Activated gamma-delta T cell treated with anti-CD3 and anti-CD28 coated beads, Interleukin-2, amount 50 U/mL, for 16 hours (primary cell): ENCODE measurements at regions not wholly inside any gene's neighbourhood (a gene's known extent, or its start where the extent isn't known, plus 50 kb on each side); places are given as distances from the start of the nearest gene placed in this dataset.
"Not testable (repeated sequence)": the region's sequence is repeated elsewhere in the genome, so short reads cannot be mapped to it uniquely, and the experiment has no call there.

Experiments used
- DNase-seq: peaks from one replicate; pipeline ENCODE4 v3.0.0-alpha.2; 2020; ENCODE audit warnings: low read depth

DNA sequence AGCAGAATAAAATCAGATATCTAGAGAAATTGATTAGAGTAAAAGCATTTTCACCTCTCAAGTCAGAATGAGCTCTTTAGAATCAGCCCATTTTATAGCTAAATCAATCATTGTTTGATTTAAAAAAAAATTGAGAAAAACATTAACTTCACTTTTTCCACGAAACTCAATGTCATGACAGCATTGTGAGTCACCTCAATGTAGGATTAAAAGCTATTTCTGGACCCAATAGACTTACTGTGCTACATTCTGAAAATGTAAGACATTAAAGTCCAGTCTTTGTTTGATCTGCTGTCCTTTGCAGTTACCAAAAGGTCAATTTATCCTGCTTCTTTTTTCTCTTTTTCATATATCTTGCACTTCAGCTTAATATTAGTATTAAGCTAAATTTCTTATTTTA lies 519.4 kb upstream of the ZNF337 start:
- no peak for DNase-seq

GRCh38 chr20:26214991-26215390 lies 518.3 kb upstream of the ZNF337 start:
- no peak for DNase-seq

- DNase-seq, result no peak
Observed at GRCh38 chr20:26209171-26209941, 512.7 kb upstream of the ZNF337 start.

DNA sequence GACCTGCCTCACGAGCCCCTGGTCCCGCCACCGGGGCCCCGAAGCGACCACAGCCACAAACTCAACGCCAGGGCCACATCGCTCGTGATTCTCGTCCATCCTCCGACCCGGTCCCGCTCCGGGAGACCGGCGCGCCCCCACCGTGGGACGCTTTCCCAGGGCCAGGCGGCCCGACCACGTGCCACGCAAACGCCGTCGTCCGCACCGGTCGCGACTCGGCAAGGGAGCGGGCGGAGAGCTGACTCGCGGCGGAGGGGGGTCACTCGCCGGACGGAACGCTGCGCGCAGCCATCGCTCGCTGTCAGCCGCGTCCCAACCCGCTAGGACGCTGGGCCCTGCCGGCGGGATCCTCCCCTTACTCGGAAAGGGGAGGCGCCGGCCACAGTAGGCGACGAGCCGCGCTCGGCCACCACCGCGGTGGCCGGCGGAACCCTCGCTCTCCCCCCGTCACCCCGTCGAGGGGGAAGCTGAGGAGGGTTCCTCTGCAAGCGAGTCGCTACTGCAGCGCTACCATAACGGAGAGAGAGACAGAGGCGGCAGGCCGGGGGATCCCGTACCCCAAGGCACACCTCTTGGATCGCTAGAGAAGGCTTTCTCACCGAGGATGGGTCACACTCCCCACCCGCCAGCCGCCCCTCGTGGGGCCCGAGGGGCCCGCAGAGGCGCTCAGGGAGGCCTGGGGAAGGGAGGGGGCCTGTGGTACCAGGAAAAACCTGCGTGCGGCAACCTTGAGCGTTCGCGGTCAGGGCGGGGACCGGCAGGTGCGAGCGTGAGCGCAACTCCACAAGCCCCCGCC lies 511.8 kb upstream of the ZNF337 start:
- DNase-seq, result no peak

GRCh38 chr20:26207967-26208295 lies 511.3 kb upstream of the ZNF337 start:
- not testable (repeated sequence) for DNase-seq

DNA sequence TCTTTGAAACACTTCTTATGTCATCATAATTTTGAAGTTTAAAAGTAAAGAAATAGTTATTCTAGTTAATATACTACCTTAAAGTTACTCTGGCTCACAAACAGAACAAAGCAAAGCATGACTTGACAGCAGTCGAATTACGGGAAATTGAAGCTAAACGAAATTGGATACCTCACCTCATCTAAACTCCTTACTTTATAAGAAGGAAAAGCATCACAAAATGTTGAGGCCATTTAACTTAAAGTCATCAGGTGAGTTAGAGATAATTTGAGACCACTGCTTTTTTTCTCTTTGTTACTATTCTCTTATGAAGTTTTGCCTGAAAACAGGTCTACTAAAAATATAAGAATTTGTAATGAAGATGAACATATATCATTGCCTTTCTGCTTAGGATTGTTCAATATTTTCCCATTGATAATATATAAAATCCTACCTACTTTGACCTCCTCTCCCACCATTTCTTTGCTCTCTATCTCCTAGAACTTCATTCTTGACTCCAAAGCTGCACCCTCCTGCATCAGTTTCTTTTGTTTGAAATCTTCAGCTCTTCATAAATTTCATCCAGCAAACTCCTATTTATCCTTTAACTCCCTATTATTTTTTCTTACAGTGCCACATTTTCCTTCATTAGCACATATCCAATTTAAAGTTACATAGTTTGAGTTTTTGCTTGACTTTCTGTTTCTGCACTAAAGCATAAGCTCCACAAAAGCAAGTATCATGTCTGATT lies 510.7 kb upstream of the ZNF337 start:
- no peak for DNase-seq

- DNase-seq, result no peak
Observed at GRCh38 chr20:26205350-26205749, 508.7 kb upstream of the ZNF337 start.

GRCh38 chr20:26201026-26201425 lies 504.4 kb upstream of the ZNF337 start:
- not testable (repeated sequence) for DNase-seq

DNA sequence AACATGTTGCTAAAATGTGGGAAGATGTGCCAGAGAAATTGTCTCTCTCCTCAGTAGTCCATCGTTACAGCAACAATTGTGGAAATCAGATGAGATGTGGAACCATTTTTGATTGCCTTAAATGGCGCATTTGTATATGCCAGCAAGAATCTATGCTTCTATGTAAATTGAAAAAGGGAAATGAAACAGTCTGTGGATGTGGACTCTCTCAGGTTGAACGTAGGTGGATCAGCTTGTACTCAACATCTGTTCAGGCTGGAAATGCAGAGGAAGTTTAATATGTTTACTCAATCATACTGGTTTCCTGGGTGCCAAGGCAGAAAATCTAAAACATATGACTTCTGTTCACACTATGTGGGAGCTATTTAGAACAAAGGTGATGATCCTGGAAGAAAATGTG lies 490.7 kb upstream of the ZNF337 start:
- DNase-seq, result not testable (repeated sequence)

DNA sequence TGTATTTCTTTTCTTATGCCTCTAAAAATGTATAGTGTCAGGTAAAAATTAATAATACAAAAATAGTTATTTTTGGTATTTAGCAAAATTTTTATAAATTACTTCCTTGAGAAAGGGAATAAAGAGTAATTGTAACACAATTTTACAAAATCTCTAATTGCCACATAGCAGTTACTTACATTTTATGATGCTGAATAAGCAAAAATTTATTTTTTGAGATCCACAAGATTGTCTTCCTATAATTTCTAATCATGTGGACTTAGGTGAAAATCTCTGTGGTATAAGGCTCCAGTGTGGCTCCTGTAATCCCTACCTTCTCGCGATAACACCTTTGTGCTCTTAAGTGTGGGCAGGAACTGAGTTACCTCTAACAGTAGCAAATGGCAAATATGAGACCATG lies 487.1 kb upstream of the ZNF337 start:
- not testable (repeated sequence) for DNase-seq

- DNase-seq, result not testable (repeated sequence)
Observed at GRCh38 chr20:26181364-26181763, 484.7 kb upstream of the ZNF337 start.

GRCh38 chr20:26171875-26172274 lies 475.2 kb upstream of the ZNF337 start:
- not testable (repeated sequence) for DNase-seq

- DNase-seq, result no peak
Observed at GRCh38 chr20:26169506-26169905, 472.9 kb upstream of the ZNF337 start.

- no peak for DNase-seq
Observed at GRCh38 chr20:26167499-26167898, 470.8 kb upstream of the ZNF337 start.

DNA sequence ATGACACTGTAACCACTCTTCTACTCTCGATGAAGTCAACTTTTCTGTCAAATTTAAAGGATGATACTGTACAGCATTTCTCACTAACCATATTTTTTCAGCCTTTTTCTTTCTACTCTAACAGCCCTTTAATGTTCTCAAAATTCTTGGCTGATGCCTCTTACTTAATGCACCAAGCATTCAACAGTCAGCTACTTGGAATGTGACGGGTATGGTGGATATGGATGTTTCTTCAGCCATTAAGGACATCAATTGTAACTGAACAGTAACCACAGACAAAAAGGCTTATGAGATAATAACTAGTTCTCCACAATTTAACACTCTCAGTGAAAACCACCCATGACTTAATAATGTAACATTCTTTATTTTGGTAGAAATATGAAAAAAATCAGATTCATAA lies 467.2 kb upstream of the ZNF337 start:
- DNase-seq, result no peak

GRCh38 chr20:26163151-26163550 lies 466.5 kb upstream of the ZNF337 start:
- DNase-seq, result not testable (repeated sequence)

- not testable (repeated sequence) for DNase-seq
Observed at GRCh38 chr20:26161741-26162140, 465.1 kb upstream of the ZNF337 start.

DNA sequence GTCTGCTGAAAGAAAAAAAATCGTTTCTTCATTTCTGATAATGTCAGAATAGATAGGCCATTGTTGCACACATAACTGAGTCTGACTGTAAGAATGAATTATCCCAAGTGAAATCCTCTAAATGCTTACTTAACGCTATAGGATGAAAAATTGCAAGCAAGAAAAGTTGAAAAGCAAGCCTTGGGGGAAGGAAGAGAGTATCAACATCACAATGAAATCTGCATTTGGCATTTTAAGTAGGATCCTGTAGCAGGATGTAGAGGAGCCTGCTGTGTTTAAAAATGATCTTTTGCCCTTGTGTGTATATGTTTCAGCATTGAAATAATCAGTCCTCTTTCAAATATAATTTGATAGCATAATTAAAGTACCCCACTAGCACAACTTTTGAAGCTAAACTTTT lies 464.3 kb upstream of the ZNF337 start:
- not testable (repeated sequence) for DNase-seq

DNA sequence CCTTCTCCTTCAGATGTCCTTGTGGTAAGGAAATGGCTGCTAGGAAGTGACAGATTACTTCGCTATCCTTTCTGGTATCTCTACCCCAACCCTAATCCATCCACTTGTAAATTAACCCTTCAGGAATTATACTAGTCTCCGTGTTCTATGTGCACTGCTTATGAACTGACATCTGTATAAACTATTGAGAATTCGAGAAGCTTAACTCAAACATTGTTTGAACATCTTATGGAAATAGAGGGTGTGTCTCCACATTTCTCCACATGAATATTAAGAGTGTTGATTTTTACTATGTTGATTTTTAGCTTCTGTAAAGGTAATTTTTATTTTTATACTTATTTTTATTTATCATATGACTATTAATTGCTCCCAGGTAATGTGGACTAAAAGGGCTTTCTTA lies 457.6 kb upstream of the ZNF337 start:
- no peak for DNase-seq

GRCh38 chr20:26135325-26136110 lies 438.9 kb upstream of the ZNF337 start:
- DNase-seq, result no peak

- DNase-seq, result no peak
Observed at GRCh38 chr20:26134606-26135005, 438.0 kb upstream of the ZNF337 start.

DNA sequence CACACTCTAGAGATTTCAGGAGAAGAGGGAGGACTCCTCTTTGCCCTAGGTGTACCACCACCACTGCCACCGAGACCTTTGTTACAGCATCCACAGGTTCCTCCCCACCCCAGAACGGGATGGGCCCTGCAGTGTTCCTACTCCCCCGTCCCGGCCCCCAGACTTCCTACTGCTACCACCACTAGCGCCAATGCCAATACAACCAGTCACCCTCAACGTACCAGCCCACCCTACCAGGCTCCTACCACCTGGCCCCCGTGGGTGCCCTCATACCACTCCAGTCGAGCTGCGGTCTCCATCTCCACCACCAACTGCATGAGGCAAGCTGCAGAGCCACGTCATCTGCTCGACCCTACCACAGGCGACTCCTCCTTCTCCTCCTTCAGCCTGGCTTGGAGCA lies 437.1 kb upstream of the ZNF337 start:
- DNase-seq, result not testable (repeated sequence)
